Natural killer cell (primary cell): ENCODE measurements at regions not wholly inside any gene's neighbourhood (a gene's known extent, or its start where the extent isn't known, plus 50 kb on each side); places are given as distances from the start of the nearest gene placed in this dataset.

Experiments used
- ATAC-seq, 3 donors: fragments of 150-1000 bp in 2 of 3; fragments of 200-7000 bp in 1 of 3; cut with Tn5 transposase; 1 replicate in 1 of 3; 2 replicates in 2 of 3; pipeline ENCODE4 v1.10.0; 2021; ENCODE audit warnings: mild to moderate bottlenecking in 2 of 3, moderate library complexity in 2 of 3
- DNase-seq, 2 donors: peaks; one replicate each; pipeline versions ENCODE4 v3.0.0 to v3.0.0-alpha.2; 2013 to 2021; ENCODE audit warnings: mixed read lengths in 1 of 2
- H3K27ac ChIP-seq: one replicate; pipeline ENCODE4 v1.5.1; 2013; ENCODE audit warnings: mild to moderate bottlenecking, low read length
- H3K27me3 ChIP-seq: one replicate; pipeline ENCODE4 v1.6.1; 2013; ENCODE audit warnings: low read length; ENCODE audit not compliant: control insufficient read depth, insufficient read depth
- H3K36me3 ChIP-seq: one replicate; pipeline ENCODE4 v1.6.1; 2013; ENCODE audit warnings: low read length; ENCODE audit not compliant: control insufficient read depth, insufficient read depth
- H3K4me1 ChIP-seq: one replicate; pipeline ENCODE4 v1.6.1; 2013; ENCODE audit warnings: low read length; ENCODE audit not compliant: control insufficient read depth, insufficient read depth
- H3K4me3 ChIP-seq: one replicate; pipeline ENCODE4 v1.5.1; 2013; ENCODE audit warnings: low read length
- H3K9me3 ChIP-seq: one replicate; pipeline ENCODE4 v1.6.1; 2013; ENCODE audit warnings: low read length; ENCODE audit not compliant: control insufficient read depth, insufficient read depth
- H3K27ac Mint-ChIP-seq, 2 donors: one replicate each; pipeline ENCODE4 v1.8.0; 2022; ENCODE audit warnings: mild to moderate bottlenecking in 2 of 2, mixed read lengths in 2 of 2, moderate library complexity in 1 of 2
- H3K27me3 Mint-ChIP-seq, 2 donors: one replicate each; pipeline ENCODE4 v1.8.0; 2022; ENCODE audit warnings: low read depth in 2 of 2, mixed read lengths in 2 of 2
- H3K36me3 Mint-ChIP-seq: one replicate; pipeline ENCODE4 v1.8.0; 2022; ENCODE audit warnings: mixed read lengths
- H3K4me1 Mint-ChIP-seq, 2 donors: one replicate each; pipeline ENCODE4 v1.8.0; 2022; ENCODE audit warnings: mixed read lengths in 2 of 2
- H3K4me3 Mint-ChIP-seq: one replicate; pipeline ENCODE4 v1.8.0; 2022; ENCODE audit warnings: mild to moderate bottlenecking, moderate library complexity, mixed read lengths
- H3K9me3 Mint-ChIP-seq, 2 donors: one replicate each; pipeline ENCODE4 v1.8.0; 2022; ENCODE audit warnings: mixed read lengths in 2 of 2
- WGBS: methylation state at CpG from one replicate; pipeline ENCODE4 v1.1.7; 2013; ENCODE audit warnings: missing lambda C conversion rate; ENCODE audit not compliant: insufficient coverage; 5-methylcytosine and 5-hydroxymethylcytosine counted together
- intact Hi-C: fragments of 100-400 bp; cut with micrococcal nuclease; formaldehyde crosslinking; loops from one replicate; pipeline ENCODE4 v1.14.2; 2022
- TF ChIP-seq, protein P1 (sequence below): fragments of 200-600 bp; IDR thresholded peaks from one replicate; pipeline ENCODE4 v1.8.0; 2022; ENCODE audit warnings: antibody characterized with exemption

DNA sequence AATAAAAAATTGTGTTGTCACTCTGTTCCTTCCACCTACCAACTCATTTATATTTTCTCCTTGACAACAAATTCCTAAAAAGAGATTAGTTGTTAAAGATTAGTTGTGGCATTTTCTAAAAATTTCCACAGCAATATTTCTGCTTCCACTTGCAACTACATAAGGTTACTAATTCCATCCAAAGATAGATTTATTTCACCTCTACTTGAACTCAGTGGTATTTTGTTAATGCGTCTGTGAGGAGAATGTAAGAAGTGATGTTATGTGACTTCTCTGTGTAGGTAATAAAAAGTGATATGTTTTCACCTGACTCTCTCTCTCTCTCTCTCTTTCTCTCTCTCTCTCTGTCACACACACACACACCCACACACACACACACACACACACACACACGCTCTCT, 1104.8 kb downstream of the AMY1C start:
- TF ChIP-seq, protein P1, sequence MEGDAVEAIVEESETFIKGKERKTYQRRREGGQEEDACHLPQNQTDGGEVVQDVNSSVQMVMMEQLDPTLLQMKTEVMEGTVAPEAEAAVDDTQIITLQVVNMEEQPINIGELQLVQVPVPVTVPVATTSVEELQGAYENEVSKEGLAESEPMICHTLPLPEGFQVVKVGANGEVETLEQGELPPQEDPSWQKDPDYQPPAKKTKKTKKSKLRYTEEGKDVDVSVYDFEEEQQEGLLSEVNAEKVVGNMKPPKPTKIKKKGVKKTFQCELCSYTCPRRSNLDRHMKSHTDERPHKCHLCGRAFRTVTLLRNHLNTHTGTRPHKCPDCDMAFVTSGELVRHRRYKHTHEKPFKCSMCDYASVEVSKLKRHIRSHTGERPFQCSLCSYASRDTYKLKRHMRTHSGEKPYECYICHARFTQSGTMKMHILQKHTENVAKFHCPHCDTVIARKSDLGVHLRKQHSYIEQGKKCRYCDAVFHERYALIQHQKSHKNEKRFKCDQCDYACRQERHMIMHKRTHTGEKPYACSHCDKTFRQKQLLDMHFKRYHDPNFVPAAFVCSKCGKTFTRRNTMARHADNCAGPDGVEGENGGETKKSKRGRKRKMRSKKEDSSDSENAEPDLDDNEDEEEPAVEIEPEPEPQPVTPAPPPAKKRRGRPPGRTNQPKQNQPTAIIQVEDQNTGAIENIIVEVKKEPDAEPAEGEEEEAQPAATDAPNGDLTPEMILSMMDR = no peak
- H3K4me1 ChIP-seq = no peaks in the 10 kb centered on the region
- no peak overlapping the region for H3K27ac ChIP-seq
- Mint-ChIP-seq H3K4me1 (no peaks in the 10 kb centered on the region), H3K27ac (no peak overlapping the region), H3K36me3 (no peaks in the 10 kb centered on the region), H3K4me3 (no peak overlapping the region), H3K27me3 (no peaks in the 10 kb centered on the region), H3K9me3 (peaks cover 7 to 16% of the 10 kb centered on the region in 2 donors)
- H3K36me3 ChIP-seq = no peaks in the 10 kb centered on the region
- no peak for ATAC-seq
- H3K4me3 ChIP-seq = no peak overlapping the region
- DNase-seq = no peak
- intact Hi-C loops = no loop called here
- H3K27me3 ChIP-seq = no peaks in the 10 kb centered on the region
- peaks cover 10% of the 10 kb centered on the region for H3K9me3 ChIP-seq
- WGBS = no CpG with 5 or more reads among the region's 2 CpGs

DNA sequence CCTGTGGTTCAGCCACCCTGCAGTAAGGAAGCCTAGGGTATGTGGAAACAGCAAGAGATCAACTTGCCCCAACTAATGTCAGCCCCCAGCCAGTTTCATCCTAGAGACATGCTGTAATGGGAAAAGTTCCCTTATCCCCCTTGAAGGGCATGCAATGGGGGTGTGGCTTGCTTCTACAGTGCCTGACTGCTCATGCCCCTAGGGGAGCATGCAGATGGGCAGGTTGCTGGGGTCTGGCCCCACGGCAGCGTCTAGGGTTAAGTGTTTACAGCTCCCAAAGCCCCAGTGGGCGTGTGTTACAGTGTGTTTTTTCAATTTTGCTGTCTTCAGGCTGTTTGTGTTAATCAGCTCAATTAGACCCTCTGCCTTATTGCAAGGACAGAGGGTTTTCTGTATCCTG, 1105.9 kb downstream of the AMY1C start:
- WGBS = 71% methylated on average over 3 of the region's 3 CpGs
- H3K27ac Mint-ChIP-seq = no peak overlapping the region
- Histone ChIP-seq H3K4me3 (no peak overlapping the region), H3K27me3 (no peaks in the 10 kb centered on the region), H3K4me1 (no peaks in the 10 kb centered on the region), H3K9me3 (peaks cover 20% of the 10 kb centered on the region), H3K27ac (no peak overlapping the region), H3K36me3 (no peaks in the 10 kb centered on the region)
- TF ChIP-seq, protein P1 = no peak
- H3K27me3 Mint-ChIP-seq = no peaks in the 10 kb centered on the region
- peaks cover 7 to 16% of the 10 kb centered on the region in 2 donors for H3K9me3 Mint-ChIP-seq
- no peak for DNase-seq
- ATAC-seq = no peak
- no peak overlapping the region for H3K4me3 Mint-ChIP-seq
- no peaks in the 10 kb centered on the region for H3K36me3 Mint-ChIP-seq
- no peaks in the 10 kb centered on the region for H3K4me1 Mint-ChIP-seq
- intact Hi-C loops = no loop called here

DNA sequence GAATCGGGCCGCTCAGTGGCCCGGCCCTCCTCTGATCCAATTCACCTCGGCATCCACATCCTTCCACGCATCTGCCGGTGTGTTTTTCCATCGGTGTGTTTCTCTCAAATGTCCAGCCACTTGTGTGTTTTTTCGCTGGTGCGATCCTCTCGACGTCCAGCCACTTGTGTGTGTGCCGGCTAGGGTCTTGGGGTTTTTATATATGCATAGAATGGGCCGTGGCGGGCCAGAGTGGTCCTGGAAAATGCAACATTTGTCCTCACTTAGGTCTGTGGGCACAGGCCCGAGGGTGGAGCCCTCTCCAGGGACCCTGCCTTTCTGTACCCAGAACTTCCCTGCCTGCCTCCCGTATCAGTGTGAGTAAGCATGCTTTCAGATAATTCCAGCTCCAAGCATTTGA, 1106.4 kb downstream of the AMY1C start:
- Mint-ChIP-seq H3K36me3 (no peaks in the 10 kb centered on the region), H3K27me3 (no peaks in the 10 kb centered on the region), H3K27ac (no peak overlapping the region), H3K4me1 (no peaks in the 10 kb centered on the region), H3K9me3 (peaks cover 7 to 16% of the 10 kb centered on the region in 2 donors), H3K4me3 (no peak overlapping the region)
- Histone ChIP-seq H3K27me3 (no peaks in the 10 kb centered on the region), H3K9me3 (peaks cover 21% of the 10 kb centered on the region), H3K27ac (no peak overlapping the region), H3K4me3 (no peak overlapping the region), H3K36me3 (no peaks in the 10 kb centered on the region), H3K4me1 (no peaks in the 10 kb centered on the region)
- TF ChIP-seq, protein P1 = no peak
- DNase-seq (no peak), ATAC-seq (no peak)
- 93% methylated on average over 16 of the region's 16 CpGs for WGBS
- intact Hi-C loops = no loop called here

DNA sequence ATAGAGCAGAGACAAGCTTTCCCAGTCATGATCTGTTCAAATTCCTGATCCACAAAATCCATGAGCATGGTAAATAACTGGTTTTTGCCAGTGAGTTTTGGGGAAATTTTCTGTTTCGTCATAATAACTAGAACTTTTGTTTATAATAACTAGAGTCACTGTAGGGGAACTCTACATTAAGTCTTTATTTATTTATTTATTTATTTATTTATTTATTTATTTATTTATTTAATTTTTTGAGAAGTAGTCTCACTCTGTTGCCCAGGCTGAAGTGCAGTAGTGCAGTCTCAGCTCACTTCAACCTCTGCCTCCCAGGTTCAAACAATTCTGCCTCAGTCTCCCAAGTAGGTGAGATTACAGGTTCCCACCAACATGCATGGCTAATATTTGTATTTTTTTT, 1106.8 kb downstream of the AMY1C start:
- H3K4me1 Mint-ChIP-seq = no peaks in the 10 kb centered on the region
- WGBS = no CpG with 5 or more reads among the region's 1 CpG
- Histone ChIP-seq H3K4me3 (no peak overlapping the region), H3K27me3 (no peaks in the 10 kb centered on the region), H3K36me3 (no peaks in the 10 kb centered on the region), H3K27ac (no peak overlapping the region), H3K9me3 (peaks cover 21% of the 10 kb centered on the region), H3K4me1 (no peaks in the 10 kb centered on the region)
- H3K4me3 Mint-ChIP-seq = no peak overlapping the region
- no peak for ATAC-seq
- H3K36me3 Mint-ChIP-seq = no peaks in the 10 kb centered on the region
- DNase-seq = no peak
- H3K9me3 Mint-ChIP-seq = peaks cover 7 to 16% of the 10 kb centered on the region in 2 donors
- no peaks in the 10 kb centered on the region for H3K27me3 Mint-ChIP-seq
- TF ChIP-seq, protein P1 = no peak
- intact Hi-C loops = no loop called here
- H3K27ac Mint-ChIP-seq = no peak overlapping the region
